ENCODE measurements at regions not wholly inside any gene's neighbourhood (a gene's known extent, or its start where the extent isn't known, plus 50 kb on each side); places are given as distances from the start of the nearest gene placed in this dataset.

DNA sequence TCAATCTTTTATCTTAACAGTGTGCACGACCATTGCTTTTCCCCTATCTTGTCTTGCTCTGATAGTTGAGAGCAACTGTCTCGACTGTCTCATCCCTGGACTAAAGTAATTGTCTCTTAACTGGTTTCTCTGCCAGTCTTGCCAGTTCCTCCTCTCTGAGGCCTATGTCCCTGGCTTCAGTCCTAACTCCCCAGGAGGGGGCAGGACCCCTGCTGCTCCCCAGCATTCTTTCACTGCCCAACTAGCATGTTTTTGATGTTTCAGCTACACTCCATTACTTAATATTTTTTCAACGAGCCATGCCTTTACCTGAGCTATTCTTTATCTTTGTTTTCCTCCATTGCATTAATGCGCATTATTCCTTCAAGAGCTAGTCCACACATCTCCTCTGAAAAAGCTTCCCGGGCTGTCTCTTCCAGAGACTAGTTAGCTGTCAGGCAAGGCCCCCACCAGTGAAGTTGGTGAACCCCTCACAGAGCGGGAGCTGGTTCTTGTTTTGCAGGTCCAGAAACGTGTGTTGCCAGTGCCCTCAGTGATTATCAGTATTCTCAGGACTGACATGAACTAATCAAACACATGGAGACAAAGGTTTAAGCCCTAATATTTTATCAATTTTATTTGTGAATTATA is 291.7 kb upstream of the KCNN2 start:
- TF ChIP-seq CTCF (IDR thresholded peaks at IDR 0.05; ENCODE audit: low read depth, low read length) = no peak
- no peak for TF ChIP-seq EZH2phosphoT487 (IDR thresholded peaks at IDR 0.05; ENCODE audit: low read depth)
